Prostate gland (tissue), 2 donors: ENCODE measurements at regions not wholly inside any gene's neighbourhood (a gene's known extent, or its start where the extent isn't known, plus 50 kb on each side); places are given as distances from the start of the nearest gene placed in this dataset.

ENCODE experiments used
- POLR2A ChIP-seq: fragments of 450-650 bp; IDR thresholded peaks from one replicate; pipeline ENCODE4 v1.6.1; 2016; ENCODE audit warnings: antibody characterized with exemption, mild to moderate bottlenecking
- TF ChIP-seq, protein P1 (sequence below), 4 experiments: fragments of 200-600 bp in 2 of 4; fragments of 450-650 bp in 2 of 4; sonication (generic) in 2 of 4; IDR thresholded peaks; 1 replicate in 3 of 4; 2 replicates in 1 of 4; pipeline ENCODE4 v1.5.1; 2016 to 2019; ENCODE audit warnings: antibody characterized with exemption in 4 of 4, mild to moderate bottlenecking in 2 of 4, moderate library complexity in 2 of 4

DNA sequence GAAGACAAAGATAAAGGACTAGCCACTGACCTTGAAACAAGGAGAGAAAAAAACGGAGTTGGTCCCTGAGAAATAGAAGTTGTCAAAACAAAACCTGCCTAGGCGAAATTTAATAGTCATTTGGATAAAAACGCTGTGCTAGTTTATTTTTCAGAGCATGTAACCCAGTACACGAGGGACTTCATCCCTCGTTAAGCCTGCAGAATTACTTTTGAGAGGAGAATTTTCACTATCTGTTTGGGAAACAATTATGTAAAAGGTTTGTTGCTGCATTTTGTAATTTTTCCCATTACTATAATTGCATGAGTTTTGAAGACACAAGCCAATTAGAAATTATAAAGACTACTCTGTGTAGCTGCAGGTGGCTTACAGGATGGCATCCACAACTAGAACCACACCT is 71.6 kb upstream of the MAP3K7 start:
- TF ChIP-seq POLR2A = no peak
- TF ChIP-seq, protein P1, sequence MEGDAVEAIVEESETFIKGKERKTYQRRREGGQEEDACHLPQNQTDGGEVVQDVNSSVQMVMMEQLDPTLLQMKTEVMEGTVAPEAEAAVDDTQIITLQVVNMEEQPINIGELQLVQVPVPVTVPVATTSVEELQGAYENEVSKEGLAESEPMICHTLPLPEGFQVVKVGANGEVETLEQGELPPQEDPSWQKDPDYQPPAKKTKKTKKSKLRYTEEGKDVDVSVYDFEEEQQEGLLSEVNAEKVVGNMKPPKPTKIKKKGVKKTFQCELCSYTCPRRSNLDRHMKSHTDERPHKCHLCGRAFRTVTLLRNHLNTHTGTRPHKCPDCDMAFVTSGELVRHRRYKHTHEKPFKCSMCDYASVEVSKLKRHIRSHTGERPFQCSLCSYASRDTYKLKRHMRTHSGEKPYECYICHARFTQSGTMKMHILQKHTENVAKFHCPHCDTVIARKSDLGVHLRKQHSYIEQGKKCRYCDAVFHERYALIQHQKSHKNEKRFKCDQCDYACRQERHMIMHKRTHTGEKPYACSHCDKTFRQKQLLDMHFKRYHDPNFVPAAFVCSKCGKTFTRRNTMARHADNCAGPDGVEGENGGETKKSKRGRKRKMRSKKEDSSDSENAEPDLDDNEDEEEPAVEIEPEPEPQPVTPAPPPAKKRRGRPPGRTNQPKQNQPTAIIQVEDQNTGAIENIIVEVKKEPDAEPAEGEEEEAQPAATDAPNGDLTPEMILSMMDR (IDR thresholded peaks at IDR 0.05) = no peak
